ENCODE measurements at regions not wholly inside any gene's neighbourhood (a gene's known extent, or its start where the extent isn't known, plus 50 kb on each side); places are given as distances from the start of the nearest gene placed in this dataset.

GRCh38 chr21:15332572-15332971 is 267.8 kb upstream of the NRIP1 start:
- ATAC-seq, result no peak
- no peak for TF ChIP-seq POLR2A (IDR thresholded peaks at IDR 0.05)
- TF ChIP-seq POLR2AphosphoS5 (IDR thresholded peaks at IDR 0.05), result no peak
- TF ChIP-seq EP300 (IDR thresholded peaks at IDR 0.05), result no peak
- TF ChIP-seq, protein P1, sequence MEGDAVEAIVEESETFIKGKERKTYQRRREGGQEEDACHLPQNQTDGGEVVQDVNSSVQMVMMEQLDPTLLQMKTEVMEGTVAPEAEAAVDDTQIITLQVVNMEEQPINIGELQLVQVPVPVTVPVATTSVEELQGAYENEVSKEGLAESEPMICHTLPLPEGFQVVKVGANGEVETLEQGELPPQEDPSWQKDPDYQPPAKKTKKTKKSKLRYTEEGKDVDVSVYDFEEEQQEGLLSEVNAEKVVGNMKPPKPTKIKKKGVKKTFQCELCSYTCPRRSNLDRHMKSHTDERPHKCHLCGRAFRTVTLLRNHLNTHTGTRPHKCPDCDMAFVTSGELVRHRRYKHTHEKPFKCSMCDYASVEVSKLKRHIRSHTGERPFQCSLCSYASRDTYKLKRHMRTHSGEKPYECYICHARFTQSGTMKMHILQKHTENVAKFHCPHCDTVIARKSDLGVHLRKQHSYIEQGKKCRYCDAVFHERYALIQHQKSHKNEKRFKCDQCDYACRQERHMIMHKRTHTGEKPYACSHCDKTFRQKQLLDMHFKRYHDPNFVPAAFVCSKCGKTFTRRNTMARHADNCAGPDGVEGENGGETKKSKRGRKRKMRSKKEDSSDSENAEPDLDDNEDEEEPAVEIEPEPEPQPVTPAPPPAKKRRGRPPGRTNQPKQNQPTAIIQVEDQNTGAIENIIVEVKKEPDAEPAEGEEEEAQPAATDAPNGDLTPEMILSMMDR (IDR thresholded peaks at IDR 0.05), result no peak
- 89 to 100% methylated on average over 1 of the region's 1 CpG for WGBS, 2 donors (ENCODE audit: low coverage in 1 of 2)
- no peaks in the 10 kb centered on the region for H3K4me1 ChIP-seq
- no peaks in the 10 kb centered on the region for H3K36me3 ChIP-seq
- no peak overlapping the region for H3K27ac ChIP-seq
- no peak overlapping the region for H3K4me3 ChIP-seq
- H3K9me3 ChIP-seq, result no peaks in the 10 kb centered on the region
- no peaks in the 10 kb centered on the region for H3K27me3 ChIP-seq

DNA sequence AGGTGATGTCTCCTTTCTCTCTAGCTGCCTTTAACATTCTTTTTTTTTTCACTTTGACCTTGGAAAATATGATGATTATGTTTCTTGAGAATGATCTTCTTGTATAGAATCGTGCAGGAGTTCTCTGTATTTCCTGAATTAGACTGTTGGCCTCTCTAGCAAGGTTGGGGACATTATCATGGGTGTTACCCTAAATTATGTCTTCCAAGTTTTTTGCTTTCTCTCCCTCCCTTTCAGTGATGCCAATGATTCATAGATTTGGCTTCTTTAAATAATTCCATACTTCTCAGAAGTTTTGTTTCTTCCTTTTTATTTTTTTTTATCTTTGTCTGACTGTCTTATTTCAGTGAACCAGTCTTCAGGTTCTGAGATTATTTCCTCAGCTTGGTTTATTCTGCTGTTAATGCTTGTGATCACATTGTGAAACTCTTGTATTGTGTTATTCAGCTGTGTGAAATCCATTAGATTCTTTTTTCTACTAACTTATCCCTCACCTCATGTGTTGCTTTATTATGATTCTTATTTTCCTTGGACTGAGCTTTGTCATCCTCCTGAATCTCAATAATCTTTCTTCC is 268.4 kb upstream of the NRIP1 start:
- H3K4me1 ChIP-seq, result no peaks in the 10 kb centered on the region
- no peaks in the 10 kb centered on the region for H3K9me3 ChIP-seq
- no peaks in the 10 kb centered on the region for H3K36me3 ChIP-seq
- no peaks in the 10 kb centered on the region for H3K27me3 ChIP-seq
- 29 to 40% methylated on average over 1 of the region's 1 CpG for WGBS, 2 donors (ENCODE audit: low coverage in 1 of 2)
- ATAC-seq, result no peak
- H3K4me3 ChIP-seq, result no peak overlapping the region
- TF ChIP-seq POLR2A (IDR thresholded peaks at IDR 0.05) (no peak), EP300 (IDR thresholded peaks at IDR 0.05) (no peak), POLR2AphosphoS5 (IDR thresholded peaks at IDR 0.05) (no peak)
- TF ChIP-seq, protein P1 (IDR thresholded peaks at IDR 0.05), result no peak
- H3K27ac ChIP-seq, result no peak overlapping the region

- ATAC-seq, result no peak
- Histone ChIP-seq H3K36me3 (no peaks in the 10 kb centered on the region), H3K27me3 (no peaks in the 10 kb centered on the region), H3K4me3 (no peak overlapping the region), H3K9me3 (no peaks in the 10 kb centered on the region), H3K27ac (no peak overlapping the region), H3K4me1 (no peaks in the 10 kb centered on the region)
- TF ChIP-seq POLR2AphosphoS5 (IDR thresholded peaks at IDR 0.05), result no peak
- TF ChIP-seq, protein P1 (IDR thresholded peaks at IDR 0.05), result no peak
- no peak for TF ChIP-seq POLR2A (IDR thresholded peaks at IDR 0.05)
- no peak for TF ChIP-seq EP300 (IDR thresholded peaks at IDR 0.05)
- WGBS, 2 donors (ENCODE audit: low coverage in 1 of 2), result 96 to 100% methylated on average over 1 to 2 of the region's 2 CpGs
Measured at GRCh38 chr21:15333951-15334350, 269.2 kb upstream of the NRIP1 start.

GRCh38 chr21:15343066-15343465 is 278.3 kb upstream of the NRIP1 start:
- Histone ChIP-seq H3K27ac (no peak overlapping the region), H3K4me1 (no peaks in the 10 kb centered on the region), H3K36me3 (no peaks in the 10 kb centered on the region), H3K9me3 (no peaks in the 10 kb centered on the region), H3K27me3 (no peaks in the 10 kb centered on the region), H3K4me3 (no peak overlapping the region)
- ATAC-seq, result no peak
- TF ChIP-seq EP300 (IDR thresholded peaks at IDR 0.05), result no peak
- TF ChIP-seq, protein P1 (IDR thresholded peaks at IDR 0.05), result no peak
- TF ChIP-seq POLR2A (IDR thresholded peaks at IDR 0.05), result no peak
- no peak for TF ChIP-seq POLR2AphosphoS5 (IDR thresholded peaks at IDR 0.05)
- WGBS, 2 donors (ENCODE audit: low coverage in 1 of 2), result 64 to 75% methylated on average over 1 of the region's 1 CpG

DNA sequence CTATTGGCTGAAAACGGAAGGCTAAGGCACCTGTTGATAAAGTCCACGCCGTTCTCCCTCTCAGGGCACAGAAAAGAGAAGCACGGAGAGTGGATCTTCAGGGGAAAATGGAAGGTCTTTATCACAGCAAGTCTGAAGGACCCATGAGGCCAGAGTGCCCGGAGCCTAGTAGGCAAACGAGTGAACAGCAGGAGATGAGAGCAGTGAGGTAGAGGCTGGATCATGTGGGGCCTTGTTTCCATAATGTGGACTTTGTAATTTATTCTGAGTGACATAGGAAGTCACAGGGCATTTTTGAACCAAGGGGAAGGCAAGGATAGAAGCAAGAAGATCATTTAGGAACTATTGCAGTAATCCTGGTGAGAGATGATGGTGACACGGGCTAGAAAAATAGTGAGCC is 287.2 kb upstream of the NRIP1 start:
- Histone ChIP-seq H3K36me3 (no peaks in the 10 kb centered on the region), H3K4me3 (no peak overlapping the region), H3K27ac (no peak overlapping the region), H3K9me3 (no peaks in the 10 kb centered on the region), H3K4me1 (no peaks in the 10 kb centered on the region), H3K27me3 (no peaks in the 10 kb centered on the region)
- WGBS, 2 donors (ENCODE audit: low coverage in 1 of 2), result 88 to 93% methylated on average over 7 of the region's 7 CpGs
- TF ChIP-seq, protein P1 (IDR thresholded peaks at IDR 0.05), result no peak
- TF ChIP-seq EP300 (IDR thresholded peaks at IDR 0.05), result no peak
- TF ChIP-seq POLR2A (IDR thresholded peaks at IDR 0.05), result no peak
- no peak for TF ChIP-seq POLR2AphosphoS5 (IDR thresholded peaks at IDR 0.05)
- ATAC-seq, result no peak
